ENCODE measurements at regions not wholly inside any gene's neighbourhood (a gene's known extent, or its start where the extent isn't known, plus 50 kb on each side); places are given as distances from the start of the nearest gene placed in this dataset.

GRCh38 chr15:31151301-31152233 is 50.0 kb upstream of the TRPM1 start:
- no peak for DNase-seq (ENCODE audit: low read depth)
- no peak for TF ChIP-seq CTCF (conservative IDR thresholded peaks at IDR 0.05; ENCODE audit: low read depth, low read length)
- no peak overlapping the region for H3K4me3 ChIP-seq (ENCODE audit: low read depth, low read length)

- no peak for DNase-seq (ENCODE audit: low read depth)
- TF ChIP-seq CTCF (conservative IDR thresholded peaks at IDR 0.05; ENCODE audit: low read depth, low read length), result no peak
- no peak overlapping the region for H3K4me3 ChIP-seq (ENCODE audit: low read depth, low read length)
These were observed 52.0 kb upstream of the TRPM1 start for GRCh38 chr15:31153531-31153930.

- TF ChIP-seq CTCF (conservative IDR thresholded peaks at IDR 0.05; ENCODE audit: low read depth, low read length), result no peak
- DNase-seq (ENCODE audit: low read depth), result no peak
- H3K4me3 ChIP-seq (ENCODE audit: low read depth, low read length), result no peak overlapping the region
These were observed 53.6 kb upstream of the TRPM1 start for GRCh38 chr15:31155151-31155550.

GRCh38 chr15:31156226-31156625 is 54.7 kb upstream of the TRPM1 start:
- no peak for TF ChIP-seq CTCF (conservative IDR thresholded peaks at IDR 0.05; ENCODE audit: low read depth, low read length)
- no peak for DNase-seq (ENCODE audit: low read depth)

GRCh38 chr15:31156808-31157207 is 55.3 kb upstream of the TRPM1 start:
- DNase-seq (ENCODE audit: low read depth), result no peak
- no peak for TF ChIP-seq CTCF (conservative IDR thresholded peaks at IDR 0.05; ENCODE audit: low read depth, low read length)
- H3K4me3 ChIP-seq (ENCODE audit: low read depth, low read length), result no peak overlapping the region

More at GRCh38 chr15:31156226-31156625, 54.7 kb upstream of the TRPM1 start:
- H3K4me3 ChIP-seq (ENCODE audit: low read depth, low read length), result no peak overlapping the region

GRCh38 chr15:31157644-31158069 is 56.1 kb upstream of the TRPM1 start:
- DNase-seq (ENCODE audit: low read depth), result peak; percentile 48
- no peak overlapping the region for H3K4me3 ChIP-seq (ENCODE audit: low read depth, low read length)
- no peak for TF ChIP-seq CTCF (conservative IDR thresholded peaks at IDR 0.05; ENCODE audit: low read depth, low read length)

Data from choroid plexus epithelial cell (primary cell).